ENCODE measurements at regions not wholly inside any gene's neighbourhood (a gene's known extent, or its start where the extent isn't known, plus 50 kb on each side); places are given as distances from the start of the nearest gene placed in this dataset.

DNA sequence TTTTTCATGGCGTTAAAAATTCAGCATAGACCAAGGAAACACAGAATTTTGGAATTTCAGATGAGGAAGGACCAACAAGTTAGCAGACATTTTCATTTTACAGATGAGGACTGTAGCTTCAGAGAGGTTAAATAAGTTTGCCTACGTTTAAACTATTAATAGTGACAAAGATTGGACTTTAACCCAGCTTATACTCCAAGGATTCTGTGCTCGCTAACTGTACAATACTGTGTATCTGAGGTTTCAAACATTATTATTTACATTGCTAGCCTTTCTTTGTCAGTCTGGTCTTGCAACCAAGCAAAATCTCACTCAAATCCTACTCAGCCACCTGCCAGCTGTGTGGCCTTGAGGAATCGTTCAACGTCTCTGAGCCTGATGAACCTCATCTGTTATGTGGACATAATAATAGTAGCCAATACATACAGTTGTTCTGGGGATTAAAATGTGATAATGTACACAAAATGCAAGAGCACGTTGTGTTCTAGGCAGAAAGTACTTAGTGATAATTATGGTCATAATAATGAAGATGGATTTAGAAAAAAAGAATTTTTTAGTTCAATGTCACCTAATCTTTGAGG is 462.4 kb upstream of the TRIB2 start:
- TF ChIP-seq SP1 (IDR thresholded peaks at IDR 0.05; ENCODE audit: low read depth): no peak
- no peak for TF ChIP-seq EZH2 (IDR thresholded peaks at IDR 0.05)
- TF ChIP-seq, protein P1, sequence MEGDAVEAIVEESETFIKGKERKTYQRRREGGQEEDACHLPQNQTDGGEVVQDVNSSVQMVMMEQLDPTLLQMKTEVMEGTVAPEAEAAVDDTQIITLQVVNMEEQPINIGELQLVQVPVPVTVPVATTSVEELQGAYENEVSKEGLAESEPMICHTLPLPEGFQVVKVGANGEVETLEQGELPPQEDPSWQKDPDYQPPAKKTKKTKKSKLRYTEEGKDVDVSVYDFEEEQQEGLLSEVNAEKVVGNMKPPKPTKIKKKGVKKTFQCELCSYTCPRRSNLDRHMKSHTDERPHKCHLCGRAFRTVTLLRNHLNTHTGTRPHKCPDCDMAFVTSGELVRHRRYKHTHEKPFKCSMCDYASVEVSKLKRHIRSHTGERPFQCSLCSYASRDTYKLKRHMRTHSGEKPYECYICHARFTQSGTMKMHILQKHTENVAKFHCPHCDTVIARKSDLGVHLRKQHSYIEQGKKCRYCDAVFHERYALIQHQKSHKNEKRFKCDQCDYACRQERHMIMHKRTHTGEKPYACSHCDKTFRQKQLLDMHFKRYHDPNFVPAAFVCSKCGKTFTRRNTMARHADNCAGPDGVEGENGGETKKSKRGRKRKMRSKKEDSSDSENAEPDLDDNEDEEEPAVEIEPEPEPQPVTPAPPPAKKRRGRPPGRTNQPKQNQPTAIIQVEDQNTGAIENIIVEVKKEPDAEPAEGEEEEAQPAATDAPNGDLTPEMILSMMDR (IDR thresholded peaks at IDR 0.05 in 2 of 3, conservative IDR thresholded peaks at IDR 0.05 in 1 of 3; ENCODE audit: borderline replicate concordance in 1 of 3, insufficient read depth in 1 of 3, low read depth in 2 of 3, low read length in 2 of 3): no peak
- no peak for TF ChIP-seq POLR2A (IDR thresholded peaks at IDR 0.05; ENCODE audit: borderline replicate concordance, extremely low read depth, insufficient read depth, insufficient read length)
- TF ChIP-seq YY1 (IDR thresholded peaks at IDR 0.05; ENCODE audit: extremely low read depth, insufficient replicate concordance, low read depth, low read length): no peak
- no peak for TF ChIP-seq SRF (IDR thresholded peaks at IDR 0.05; ENCODE audit: low read depth)
